Germinal center (tissue), 1 donor: ENCODE measurements at regions not wholly inside any gene's neighbourhood (a gene's known extent, or its start where the extent isn't known, plus 50 kb on each side); places are given as distances from the start of the nearest gene placed in this dataset.
"Not testable (repeated sequence)": the region's sequence is repeated elsewhere in the genome, so short reads cannot be mapped to it uniquely, and the experiment has no call there.

Source experiments
- DNase-seq: peaks from one replicate; pipeline ENCODE4 v3.0.0; 2012; ENCODE audit warnings: mixed read lengths, low spot score

GRCh38 chr2:66031236-66031635 lies 403.7 kb upstream of the MEIS1 start:
- no peak for DNase-seq

DNA sequence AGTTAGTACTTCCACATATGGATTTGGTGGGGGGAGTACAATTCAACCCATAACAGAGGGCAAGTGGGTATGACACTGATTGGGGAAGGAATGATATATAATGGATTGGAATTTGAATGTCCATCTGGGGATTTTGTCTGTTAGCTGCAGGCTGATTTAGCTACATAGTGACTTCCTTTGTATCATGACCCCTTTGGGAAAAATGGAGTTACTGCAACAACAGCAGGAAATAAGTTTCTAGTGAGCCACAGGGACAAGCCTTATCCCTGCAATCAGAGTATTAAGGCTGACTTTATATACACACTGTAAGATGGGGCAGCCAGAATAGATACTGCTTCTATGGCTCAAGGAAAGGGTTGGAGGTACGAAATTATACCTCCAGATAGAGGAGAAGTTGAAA lies 404.4 kb upstream of the MEIS1 start:
- DNase-seq = no peak

GRCh38 chr2:66024391-66024790 lies 410.5 kb upstream of the MEIS1 start:
- DNase-seq = no peak

DNA sequence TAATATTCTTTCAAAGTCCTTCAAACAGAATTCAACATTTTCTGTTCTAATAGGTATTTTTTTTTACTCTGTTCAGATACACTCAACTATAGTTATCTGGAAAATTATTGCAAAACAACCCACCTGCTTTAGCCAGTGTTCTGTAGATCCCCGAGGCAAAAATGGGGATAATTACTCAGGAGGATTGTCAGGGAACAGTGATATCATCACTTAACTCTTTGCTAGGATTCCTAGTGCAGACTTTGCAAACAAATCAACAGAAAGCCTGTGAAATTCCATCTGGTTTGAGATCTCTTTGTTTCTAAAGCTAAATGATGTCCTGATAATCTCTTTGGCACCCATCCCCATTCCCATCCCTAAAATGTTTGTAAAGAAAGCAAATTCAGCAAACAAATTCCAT lies 413.6 kb upstream of the MEIS1 start:
- no peak for DNase-seq

GRCh38 chr2:66017763-66018162 lies 417.2 kb upstream of the MEIS1 start:
- no peak for DNase-seq

DNA sequence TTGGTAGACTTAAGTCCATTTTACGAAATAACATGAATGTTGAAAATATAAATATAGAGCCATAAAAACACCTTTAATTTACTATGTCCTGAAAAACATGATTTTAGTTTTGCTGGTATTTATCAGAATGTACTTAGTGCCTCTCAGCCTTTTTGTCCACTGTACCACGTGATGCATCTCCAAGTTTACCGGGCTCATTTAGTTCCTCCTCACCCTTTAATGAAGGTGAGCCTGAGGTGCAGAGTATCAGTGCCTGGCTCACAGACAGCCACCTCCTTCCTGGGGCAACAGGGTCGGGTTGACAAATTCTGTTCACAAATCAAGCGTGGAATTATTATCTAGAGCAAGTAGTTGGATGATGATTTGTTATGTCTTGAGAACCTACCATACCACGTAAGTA lies 420.5 kb upstream of the MEIS1 start:
- no peak for DNase-seq

DNA sequence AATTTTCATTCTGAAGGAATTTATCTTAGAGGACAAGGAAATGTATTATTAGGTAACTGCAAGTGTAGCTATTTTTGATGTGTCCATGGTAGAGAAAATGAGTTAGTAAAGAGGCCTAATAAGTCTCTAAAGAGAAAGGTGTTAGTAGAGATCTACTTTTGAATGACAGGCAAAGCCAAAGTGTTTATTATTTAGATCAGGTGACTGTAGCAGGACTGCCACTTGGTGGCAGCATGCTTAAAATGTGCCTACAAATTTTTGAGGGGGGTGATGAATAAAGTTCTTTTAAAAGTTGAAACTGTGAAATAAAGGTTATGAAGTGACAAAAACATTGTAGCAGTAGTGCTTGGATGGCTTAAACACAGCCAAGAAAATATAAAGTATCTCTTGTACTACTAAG lies 421.5 kb upstream of the MEIS1 start:
- DNase-seq = no peak

DNA sequence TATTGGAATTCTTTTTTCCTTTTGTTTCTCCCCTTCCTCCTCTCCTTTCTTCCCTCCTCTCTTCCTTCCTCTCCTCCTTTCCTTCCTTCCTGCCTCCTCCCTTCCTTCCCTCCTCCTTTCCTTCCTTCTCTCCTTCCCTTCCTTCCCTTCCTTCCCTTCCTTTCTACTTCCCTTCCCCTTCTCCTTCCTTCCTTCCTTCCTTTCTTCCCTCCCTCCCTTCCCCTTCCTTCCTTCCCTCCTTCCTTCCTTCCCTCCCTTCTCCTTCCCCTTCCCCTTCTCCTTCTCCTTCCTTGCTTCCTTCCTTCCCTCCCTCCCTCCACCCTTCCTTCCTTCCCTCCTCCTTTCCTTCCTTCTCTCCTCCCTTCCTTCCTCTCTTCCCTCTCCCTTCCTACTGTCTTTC lies 431.0 kb upstream of the MEIS1 start:
- no peak for DNase-seq

DNA sequence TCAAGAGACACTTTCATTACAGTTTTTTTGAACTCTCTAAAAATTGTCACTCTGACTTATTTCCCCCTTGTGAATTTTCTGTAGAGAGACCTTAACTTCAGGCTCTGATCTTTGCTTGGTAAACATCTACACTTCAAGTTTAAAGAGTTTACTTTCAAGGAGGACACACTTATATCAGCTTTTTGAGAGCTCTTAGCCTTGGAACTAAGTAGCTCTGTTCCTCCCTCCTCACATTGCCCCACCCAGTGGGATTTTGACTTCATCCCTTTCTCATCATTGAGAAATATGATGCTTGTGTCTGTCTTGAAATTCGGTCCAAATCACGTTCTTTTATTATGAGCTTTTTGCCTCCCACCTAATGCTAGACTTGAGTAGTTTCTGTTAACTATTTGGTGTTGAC lies 433.4 kb upstream of the MEIS1 start:
- DNase-seq = no peak

- DNase-seq = no peak
These were observed 434.0 kb upstream of the MEIS1 start for GRCh38 chr2:66000901-66001300.

DNA sequence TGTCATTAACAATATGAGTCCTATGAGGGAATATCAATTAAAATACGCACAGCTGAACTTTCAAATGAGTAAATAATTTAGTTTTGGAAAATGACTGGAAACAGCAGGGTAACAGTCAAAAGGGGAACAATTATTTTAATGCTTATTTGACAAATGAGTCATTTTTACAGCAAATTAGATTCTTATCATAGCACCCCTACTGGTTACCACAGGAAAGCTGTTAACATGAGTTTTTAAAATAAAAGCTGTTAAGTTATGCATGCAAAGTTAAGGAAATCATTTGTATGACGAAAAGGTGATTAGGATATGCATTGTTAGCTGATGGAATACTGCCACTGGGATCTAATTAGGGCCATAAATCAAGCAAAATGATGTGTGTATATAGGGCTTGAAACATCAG lies 435.1 kb upstream of the MEIS1 start:
- DNase-seq = no peak

DNA sequence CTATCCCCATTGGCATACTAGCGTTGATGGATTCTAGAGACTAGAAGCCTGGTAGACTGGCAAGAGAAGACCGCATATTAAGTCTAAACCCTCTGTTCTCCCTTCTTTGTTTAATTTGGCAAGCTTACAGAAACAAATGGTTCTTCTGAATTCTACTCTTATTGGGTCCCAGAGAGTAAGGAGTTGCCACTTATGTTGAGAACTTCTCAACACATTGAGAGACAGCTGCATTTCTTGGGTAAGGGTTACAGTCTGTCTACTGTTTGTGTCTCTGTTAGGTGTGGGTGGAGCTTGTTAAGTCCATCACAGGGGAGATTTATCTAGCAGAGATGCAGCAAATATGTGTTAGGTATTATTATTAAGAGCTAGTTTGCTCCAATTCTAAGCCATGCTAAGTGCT lies 435.8 kb upstream of the MEIS1 start:
- no peak for DNase-seq

DNA sequence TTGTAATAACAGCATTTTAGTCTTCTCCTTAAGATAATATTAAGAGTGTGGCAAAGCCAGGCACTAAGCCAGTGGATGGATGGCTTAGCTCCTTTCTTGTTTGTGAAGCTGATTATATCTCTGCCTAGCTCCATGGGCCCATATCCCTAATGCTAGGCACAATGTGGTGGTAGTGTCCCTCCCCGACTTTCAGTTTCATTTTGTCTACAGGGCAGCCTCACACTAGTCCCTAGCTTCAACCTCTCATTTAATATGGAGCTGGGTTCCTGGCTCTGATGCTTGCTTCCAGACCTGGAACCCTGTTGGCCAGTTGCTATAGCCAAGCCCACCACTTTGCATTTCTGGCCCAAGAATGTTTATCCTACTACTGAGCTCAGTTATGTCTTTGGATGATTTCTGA lies 437.0 kb upstream of the MEIS1 start:
- no peak for DNase-seq

DNA sequence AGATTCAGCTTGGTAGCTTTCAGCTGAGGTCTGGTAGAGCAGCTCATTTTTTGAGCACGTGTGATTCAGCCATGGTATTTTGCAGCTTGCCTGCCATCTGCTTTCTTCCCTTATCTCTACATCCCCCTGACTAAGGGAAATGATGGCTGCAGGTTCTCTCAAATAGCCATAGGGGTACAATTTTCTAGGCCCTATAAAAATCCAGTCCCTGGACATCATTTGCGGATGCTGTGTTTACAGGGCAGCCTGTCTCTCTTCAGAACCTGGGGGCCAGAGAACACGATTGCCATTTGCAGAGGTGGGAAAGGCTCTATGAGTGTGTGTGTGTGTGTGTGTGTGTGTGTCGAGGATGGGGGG lies 442.7 kb upstream of the MEIS1 start:
- DNase-seq = no peak

DNA sequence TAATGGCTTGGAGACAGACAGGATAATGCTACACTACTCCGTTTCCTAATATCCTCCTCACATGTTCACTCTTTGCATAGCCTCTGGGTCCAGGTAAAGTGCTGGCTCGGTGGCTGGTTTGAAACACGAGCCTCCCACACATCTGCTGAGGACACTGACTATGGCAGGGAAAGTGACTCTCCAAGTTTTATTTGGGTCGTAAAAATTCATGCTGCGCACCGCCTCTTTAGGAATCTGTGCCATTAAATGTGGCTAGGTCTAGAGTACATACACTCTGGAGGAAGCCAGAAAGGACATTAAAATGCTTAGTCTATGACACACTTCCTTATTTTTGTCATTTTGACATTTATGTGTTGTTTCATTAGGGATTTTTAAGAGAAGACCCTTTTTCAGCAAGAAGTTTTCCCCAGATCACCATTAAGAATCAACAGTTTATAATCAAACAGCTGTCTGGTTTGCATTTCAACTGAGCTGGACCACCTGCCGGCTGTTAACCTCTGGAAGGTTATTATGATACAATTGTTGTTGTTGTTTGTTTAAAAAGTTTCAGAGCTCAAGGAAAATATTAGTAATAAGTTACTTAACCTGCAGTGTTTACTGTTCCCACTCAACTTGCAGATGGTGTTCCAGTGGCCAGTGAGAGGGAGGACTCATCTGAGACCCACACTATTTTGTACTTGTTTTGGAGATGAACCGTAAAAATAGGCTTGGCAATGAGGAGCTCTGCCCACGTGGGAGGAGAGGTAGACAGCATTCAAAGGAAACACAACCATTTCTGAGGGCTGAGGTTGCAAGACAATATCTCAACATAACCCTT lies 443.3 kb upstream of the MEIS1 start:
- DNase-seq = no peak

- DNase-seq = no peak
These were observed 448.9 kb upstream of the MEIS1 start for GRCh38 chr2:65985986-65986385.

- DNase-seq = no peak
These were observed 454.4 kb upstream of the MEIS1 start for GRCh38 chr2:65980531-65980930.

GRCh38 chr2:65979446-65979845 lies 455.5 kb upstream of the MEIS1 start:
- DNase-seq = no peak

DNA sequence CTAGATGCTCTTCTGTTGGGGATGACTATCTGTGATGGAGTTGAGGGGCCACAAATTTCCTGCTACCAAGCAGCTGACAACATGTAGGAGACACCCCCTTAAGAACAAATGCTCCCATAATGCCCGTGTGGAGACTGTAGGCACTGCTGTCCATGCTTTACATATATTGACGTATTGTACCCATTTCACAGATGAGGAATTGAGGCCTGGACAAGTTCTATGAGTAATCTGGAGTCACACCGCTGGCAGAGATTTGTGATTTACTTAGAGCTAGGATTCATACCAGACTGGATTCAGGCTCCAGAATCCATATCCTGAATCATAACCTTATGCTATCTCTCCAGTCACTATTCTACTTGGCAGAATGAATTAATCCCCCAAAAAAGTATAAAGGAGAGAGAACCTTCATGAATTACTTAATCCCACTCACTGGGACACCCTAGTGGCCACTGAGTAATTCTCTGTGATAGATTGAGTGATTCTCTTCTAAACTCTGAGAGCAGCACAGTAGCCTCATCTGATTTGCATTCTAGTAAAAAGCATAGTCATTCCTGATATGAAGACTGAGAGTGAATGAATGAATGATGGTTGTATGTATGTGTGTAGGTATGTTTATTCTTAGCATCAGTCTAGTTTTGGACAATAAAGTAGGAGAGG lies 460.7 kb upstream of the MEIS1 start:
- DNase-seq = no peak

DNA sequence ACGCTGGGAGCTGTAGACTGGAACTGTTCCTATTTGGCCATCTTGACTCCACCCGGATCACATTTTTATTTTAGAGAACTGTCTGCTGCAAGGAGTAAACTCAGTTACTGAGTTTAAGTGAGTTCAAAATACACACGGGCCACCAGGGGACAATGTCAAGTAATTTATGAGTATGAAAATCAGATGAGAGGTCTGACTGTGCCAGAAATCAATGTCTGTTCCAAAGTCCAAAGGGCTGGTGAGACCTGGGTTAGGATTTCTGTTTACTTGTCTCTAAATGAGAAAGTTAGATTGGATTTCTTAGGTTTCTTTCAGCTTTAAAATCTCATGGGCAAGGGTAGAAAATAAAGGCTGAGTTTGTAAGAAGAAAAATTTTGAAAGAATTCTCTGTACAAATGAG lies 465.8 kb upstream of the MEIS1 start:
- no peak for DNase-seq

DNA sequence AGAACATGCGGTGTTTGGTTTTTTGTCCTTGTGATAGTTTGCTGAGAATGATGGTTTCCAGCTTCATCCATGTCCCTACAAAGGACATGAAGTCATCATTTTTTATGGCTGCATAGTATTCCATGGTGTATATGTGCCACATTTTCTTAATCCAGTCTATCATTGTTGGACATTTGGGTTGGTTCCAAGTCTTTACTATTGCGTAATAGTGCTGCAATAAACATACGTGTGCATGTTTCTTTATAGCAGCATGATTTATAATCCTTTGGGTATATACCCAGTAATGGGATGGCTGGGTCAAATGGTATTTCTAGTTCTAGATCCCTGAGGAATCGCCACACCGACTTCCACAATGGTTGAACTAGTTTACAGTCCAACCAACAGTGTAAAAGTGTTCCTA lies 471.6 kb upstream of the MEIS1 start:
- DNase-seq = not testable (repeated sequence)

DNA sequence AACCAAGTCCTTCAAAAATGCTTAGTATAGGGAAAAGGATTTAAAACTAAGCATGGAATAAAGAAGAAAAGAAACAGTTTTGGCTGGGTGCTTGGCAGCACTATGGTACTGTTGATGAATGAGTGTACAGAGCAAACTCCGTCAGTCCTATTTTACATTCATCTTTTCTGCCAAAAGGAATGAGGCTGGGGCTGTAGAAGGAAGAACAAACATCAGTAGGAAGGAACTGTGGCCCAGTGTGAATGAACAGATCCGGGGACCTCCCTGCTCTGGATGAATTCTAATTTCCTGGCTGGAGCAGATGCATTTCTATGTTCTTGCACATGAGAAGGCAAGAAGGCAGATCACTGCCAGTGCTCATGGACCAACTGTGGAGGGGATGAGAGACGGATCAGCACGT lies 474.0 kb upstream of the MEIS1 start:
- no peak for DNase-seq

- no peak for DNase-seq
These were observed 477.0 kb upstream of the MEIS1 start for GRCh38 chr2:65957886-65958285.

GRCh38 chr2:65957454-65957853 lies 477.5 kb upstream of the MEIS1 start:
- DNase-seq = no peak
